ENCODE measurements at regions not wholly inside any gene's neighbourhood (a gene's known extent, or its start where the extent isn't known, plus 50 kb on each side); places are given as distances from the start of the nearest gene placed in this dataset.

DNA sequence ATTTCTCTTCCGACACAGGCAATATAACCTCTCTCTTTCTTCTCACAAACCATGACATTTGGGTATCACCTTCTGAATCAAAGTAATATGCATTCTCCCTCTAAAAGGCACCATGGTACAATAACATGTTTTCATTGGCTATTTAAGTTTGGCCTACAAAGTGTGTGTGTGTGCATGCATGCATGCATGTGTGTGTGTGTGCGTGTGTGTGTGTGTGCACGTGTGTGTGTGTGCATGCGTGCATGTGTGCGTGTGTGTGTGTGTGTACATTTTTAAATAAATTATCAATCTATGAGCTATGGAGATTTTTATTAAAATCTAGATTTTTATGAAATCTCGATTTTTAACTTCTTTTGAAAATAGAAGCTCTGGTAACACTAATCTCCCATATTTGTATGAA, 745.3 kb upstream of the ZEB2 start:
- DNase-seq (ENCODE audit: low spot score), result no peak

DNA sequence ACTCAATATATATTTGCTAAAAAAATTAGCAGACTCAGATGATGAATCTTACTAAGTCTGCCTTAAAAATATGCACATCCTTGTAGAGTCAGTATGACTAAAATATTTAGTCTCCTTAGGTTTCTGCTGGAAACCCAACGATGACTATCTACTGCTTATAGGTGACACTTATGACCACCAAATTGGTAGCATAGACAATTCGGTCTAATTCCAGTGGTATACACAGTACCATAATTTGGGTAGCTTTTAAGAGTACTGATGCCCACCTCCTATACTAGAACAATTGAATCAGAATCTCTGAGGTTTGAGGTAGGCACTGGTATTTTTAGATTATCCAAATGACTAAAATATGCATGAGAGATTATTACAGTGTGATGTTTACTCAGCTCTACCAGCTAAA, 740.8 kb upstream of the ZEB2 start:
- no peak for DNase-seq (ENCODE audit: low spot score)

DNA sequence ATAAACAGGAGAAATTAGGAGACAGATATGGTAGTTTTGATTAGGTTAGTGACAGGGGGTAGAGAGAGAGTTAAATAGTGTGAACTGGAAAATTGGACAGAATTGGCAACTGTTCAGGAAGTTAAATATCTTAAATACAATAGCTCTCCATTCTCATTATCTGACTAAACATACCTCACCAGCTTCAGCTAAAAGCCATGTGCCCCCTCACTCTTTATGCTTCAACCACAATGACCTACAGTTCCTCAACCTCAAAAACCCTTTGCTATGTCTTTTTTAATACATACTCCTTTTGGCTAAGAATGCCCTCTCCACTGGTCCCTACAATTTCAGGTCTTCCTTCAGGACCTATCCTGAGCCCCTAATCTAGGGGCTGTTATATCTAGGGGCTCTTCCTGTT, 740.2 kb upstream of the ZEB2 start:
- no peak for DNase-seq (ENCODE audit: low spot score)

GRCh38 chr2:145258903-145259579, 739.1 kb upstream of the ZEB2 start:
- no peak for DNase-seq (ENCODE audit: low spot score)

DNA sequence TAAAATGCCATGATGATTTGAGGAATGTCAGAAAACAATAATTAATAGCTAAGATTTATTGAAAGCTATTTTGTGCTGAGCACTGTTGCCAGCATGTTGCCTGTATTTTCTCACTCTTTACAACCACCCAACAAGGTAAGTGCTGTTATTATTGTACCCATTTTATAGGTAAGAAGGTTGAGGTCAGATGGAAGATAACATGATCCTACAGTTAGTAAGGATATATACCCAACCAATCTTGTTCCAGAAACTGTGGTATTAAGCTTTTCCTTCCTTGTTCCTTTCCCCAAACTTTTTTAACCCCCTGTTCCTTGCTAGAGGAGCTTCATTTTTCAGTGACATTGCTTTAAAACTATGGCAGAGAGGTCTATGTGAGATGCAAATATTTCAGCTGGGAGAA, 738.0 kb upstream of the ZEB2 start:
- no peak for DNase-seq (ENCODE audit: low spot score)

- no peak for DNase-seq (ENCODE audit: low spot score)
These were observed 736.6 kb upstream of the ZEB2 start for GRCh38 chr2:145256551-145256950.

DNA sequence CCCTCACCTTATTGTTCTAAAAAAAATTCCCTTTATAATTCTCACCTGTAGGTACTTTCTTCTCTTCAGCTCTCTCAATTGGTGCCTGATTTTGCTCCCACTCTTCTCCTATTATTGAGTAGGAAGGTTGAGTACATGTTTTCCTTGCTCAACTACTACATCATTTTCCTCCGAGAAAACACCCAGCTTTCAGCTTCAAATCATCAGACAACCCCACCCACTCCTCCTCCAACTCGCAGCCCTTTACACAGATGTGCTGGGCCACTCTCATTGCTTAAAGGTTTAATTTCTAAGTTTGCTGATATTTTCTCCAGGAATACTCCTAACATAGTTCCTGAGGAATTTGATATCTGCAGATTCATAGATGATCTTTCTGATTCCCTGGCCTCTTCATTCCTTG, 734.4 kb upstream of the ZEB2 start:
- no peak for DNase-seq (ENCODE audit: low spot score)

GRCh38 chr2:145253492-145253891, 733.6 kb upstream of the ZEB2 start:
- no peak for DNase-seq (ENCODE audit: low spot score)

DNA sequence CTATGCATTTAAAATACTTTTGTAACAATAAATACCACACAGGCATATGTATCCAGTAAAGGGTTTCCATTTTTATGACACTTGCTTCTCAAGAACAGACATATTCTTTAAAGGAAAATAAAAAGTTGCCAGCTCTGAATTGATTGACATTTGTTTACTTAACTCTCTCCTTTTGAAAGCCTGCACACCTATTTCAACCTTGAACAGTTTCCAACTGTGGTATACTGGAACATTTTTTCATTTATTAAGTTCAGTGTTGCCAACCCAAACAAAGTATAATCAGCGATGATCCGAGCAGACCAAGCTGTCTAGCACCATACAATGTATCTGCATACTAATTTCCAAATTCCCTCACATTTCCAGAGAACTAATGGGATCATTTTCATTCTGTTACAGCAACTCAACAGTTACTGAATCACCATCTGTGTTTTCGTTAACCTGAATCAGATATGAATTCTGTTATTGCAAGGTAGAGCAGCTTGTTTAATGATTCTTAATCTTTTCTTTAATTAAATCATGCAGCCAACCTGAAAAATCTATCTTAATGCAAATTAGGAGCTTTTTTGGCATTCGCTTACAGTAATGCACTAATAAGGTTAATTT, 725.5 kb upstream of the ZEB2 start:
- DNase-seq (ENCODE audit: low spot score), result no peak

DNA sequence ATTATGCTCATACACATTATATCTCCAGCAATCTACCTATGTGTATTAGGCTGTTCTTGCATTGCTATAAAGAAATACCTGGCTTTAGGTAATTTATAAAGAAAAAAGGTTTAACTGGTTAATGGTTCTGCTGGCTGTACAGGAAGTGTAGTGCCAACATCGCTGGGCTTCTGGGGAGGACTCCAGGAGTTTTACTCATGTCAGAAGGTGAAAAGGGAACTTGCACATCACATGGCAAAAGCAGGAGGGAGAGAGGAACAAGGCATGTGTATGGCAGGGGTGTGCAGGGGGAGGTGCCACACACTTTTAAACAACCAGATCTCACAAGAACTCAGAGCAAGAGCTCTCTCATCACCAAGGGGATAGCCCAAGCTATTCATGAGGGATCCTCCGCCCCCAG, 715.4 kb upstream of the ZEB2 start:
- DNase-seq (ENCODE audit: low spot score), result no peak

GRCh38 chr2:145230546-145230945, 710.6 kb upstream of the ZEB2 start:
- DNase-seq (ENCODE audit: low spot score), result no peak

GRCh38 chr2:145228506-145228905, 708.6 kb upstream of the ZEB2 start:
- DNase-seq (ENCODE audit: low spot score), result no peak

- DNase-seq (ENCODE audit: low spot score), result no peak
These were observed 707.0 kb upstream of the ZEB2 start for GRCh38 chr2:145226901-145227300.

- no peak for DNase-seq (ENCODE audit: low spot score)
These were observed 701.6 kb upstream of the ZEB2 start for GRCh38 chr2:145221516-145221915.

GRCh38 chr2:145221032-145221431, 701.1 kb upstream of the ZEB2 start:
- DNase-seq (ENCODE audit: low spot score), result no peak

- DNase-seq (ENCODE audit: low spot score), result no peak
These were observed 700.6 kb upstream of the ZEB2 start for GRCh38 chr2:145220496-145220895.

DNA sequence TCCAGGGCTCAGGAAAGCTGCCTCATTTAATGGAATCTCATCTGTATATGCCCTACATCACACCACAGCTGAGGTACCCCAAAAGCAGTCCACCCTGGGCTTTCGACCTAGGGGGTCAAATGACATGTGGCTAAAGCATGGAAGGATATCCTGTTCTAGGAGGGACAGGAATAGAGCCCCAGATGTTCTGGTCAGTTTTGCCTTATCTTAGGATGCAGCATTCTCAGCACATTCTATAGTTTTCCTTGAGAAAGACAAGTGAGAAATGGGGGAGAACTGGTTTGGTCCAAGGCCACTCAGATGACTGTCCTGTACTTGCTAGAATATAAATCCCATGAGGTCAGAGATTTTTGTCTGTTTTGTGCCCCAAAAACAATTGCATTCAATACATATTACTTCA, 688.0 kb upstream of the ZEB2 start:
- DNase-seq (ENCODE audit: low spot score), result no peak

- DNase-seq (ENCODE audit: low spot score), result no peak
These were observed 686.8 kb upstream of the ZEB2 start for GRCh38 chr2:145206496-145207281.

DNA sequence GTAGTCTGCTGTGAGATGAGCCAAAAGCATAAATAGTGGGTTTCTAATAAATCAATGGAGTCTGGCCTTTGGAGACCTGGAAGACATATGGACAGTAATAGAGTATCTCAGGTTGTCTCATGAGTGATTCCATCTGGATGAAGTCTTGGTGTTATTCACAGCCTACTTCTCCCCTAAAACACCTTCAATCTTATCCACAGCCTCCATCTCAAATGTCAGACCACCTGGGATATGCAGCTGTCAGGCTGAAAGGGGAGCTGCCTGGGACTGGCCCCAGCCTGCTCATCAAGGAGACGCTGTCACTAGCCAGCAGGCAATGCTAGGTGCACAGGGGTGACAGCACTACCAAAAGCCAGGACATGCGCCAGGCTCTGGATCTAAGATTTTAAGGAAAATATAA, 684.0 kb upstream of the ZEB2 start:
- DNase-seq (ENCODE audit: low spot score), result no peak

DNA sequence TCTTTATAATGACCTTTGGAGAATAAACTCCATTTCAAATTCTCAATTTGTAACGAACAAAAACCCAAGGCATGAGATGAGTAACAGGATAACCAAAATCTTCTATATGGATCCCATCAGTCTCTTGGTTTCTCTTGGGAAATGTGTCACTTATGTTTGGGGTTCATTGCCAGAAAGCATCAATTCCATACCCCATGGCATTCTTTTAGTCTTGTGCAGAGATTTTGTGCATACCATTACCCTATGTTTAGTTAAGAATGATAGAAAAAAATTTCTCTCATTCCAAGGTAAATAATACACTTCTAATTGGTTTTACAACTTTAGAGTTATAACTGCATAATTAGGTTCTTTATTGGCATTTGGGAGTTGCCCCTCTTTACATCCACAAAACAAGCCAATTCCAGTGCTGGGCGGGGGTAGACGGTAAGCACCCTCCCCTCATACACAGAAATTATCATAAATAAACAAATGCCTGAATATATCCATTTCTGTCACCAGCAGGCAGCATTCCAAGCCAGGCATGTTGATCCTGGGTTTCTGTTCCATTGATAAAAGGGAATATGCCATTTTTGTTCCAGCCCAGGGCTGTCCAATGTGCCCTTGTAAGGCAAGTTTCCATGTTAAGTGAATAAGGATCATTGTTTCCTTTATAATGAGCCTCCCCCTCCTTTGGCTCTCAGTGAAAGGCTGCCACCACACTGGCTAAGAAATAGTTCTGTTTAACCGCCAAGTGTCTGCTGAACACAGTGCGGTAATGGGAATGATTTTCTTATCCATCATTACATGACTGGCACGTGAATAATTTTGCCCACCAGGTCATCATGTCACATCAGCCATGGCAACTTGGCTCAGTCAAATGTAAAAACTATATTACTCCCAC, 680.1 kb upstream of the ZEB2 start:
- DNase-seq (ENCODE audit: low spot score), result no peak

GRCh38 chr2:145199042-145199441, 679.1 kb upstream of the ZEB2 start:
- no peak for DNase-seq (ENCODE audit: low spot score)

GRCh38 chr2:145198555-145198954, 678.6 kb upstream of the ZEB2 start:
- DNase-seq (ENCODE audit: low spot score), result no peak
